K562 (cell line): ENCODE measurements at regions not wholly inside any gene's neighbourhood (a gene's known extent, or its start where the extent isn't known, plus 50 kb on each side); places are given as distances from the start of the nearest gene placed in this dataset.

Source experiments
- ATAC-seq: fragments of 200-7000 bp; cut with Tn5 transposase; 3 replicates; pipeline ENCODE4 v1.9.1; 2020; ENCODE audit warnings: moderate library complexity
- BruUV-seq: library from RNA; stranded (reverse); fragments of 400-500 nt; replicated peaks from 2 replicates; lab custom pipeline; 2021; lab: Mats Ljungman, UMichigan
- CTCF ChIA-PET: fragments of 300-600 bp; formaldehyde crosslinking; extraction: SDS; loops from one replicate; lab custom pipeline; 2021; ENCODE audit warnings: low intra/inter-chr PET ratio; lab: Yijun Ruan, JAX
- POLR2A ChIA-PET: fragments of 300-600, 350-650 bp; sonication (Branson Sonifier 250); formaldehyde crosslinking; extraction: SDS; loops from one replicate; lab custom pipeline; 2021; ENCODE audit warnings: antibody characterized with exemption, inconsistent platforms; lab: Yijun Ruan, JAX
- DNase-seq, 4 experiments: peaks; one replicate each; pipeline versions ENCODE4 v3.0.0 to v3.0.0-alpha.2; 2011 to 2018; ENCODE audit warnings: low spot score in 3 of 4, mixed read lengths in 3 of 4; ENCODE audit errors: extremely low read depth in 1 of 4
- FAIRE-seq: peaks from 2 replicates; lab custom pipeline; 2011; peaks lifted over from hg19 to GRCh38; lab: Jason Lieb, UNC
- H2AFZ ChIP-seq: 2 replicates; pipeline ENCODE4 v1.6.0; 2011; ENCODE audit warnings: low read depth, low read length, control low read depth, inconsistent platforms
- H3K27ac ChIP-seq: fragments of 200-600 bp; 3 replicates; pipeline ENCODE4 v1.8.0; 2011; ENCODE audit warnings: low read depth, mild to moderate bottlenecking, control low read depth, inconsistent platforms, low read length, moderate library complexity, mixed read lengths; ENCODE audit errors: extremely low read depth
- H3K27me3 ChIP-seq, 2 experiments: fragments of 300-600 bp in 1 of 2; 2 replicates in 1 of 2; 3 replicates in 1 of 2; pipeline versions ENCODE4 v1.6.0 to v1.8.0; 2011; ENCODE audit warnings: inconsistent platforms in 2 of 2, low read length in 2 of 2, mild to moderate bottlenecking in 1 of 2, mixed read lengths in 1 of 2, moderate library complexity in 1 of 2; ENCODE audit not compliant: control insufficient read depth in 2 of 2, insufficient read depth in 2 of 2
- H3K36me3 ChIP-seq: fragments of 300-600 bp; 3 replicates; pipeline ENCODE4 v1.8.0; 2011; ENCODE audit warnings: mild to moderate bottlenecking, low read length, inconsistent platforms; ENCODE audit not compliant: control insufficient read depth, insufficient read depth
- H3K4me1 ChIP-seq, 2 experiments: fragments of 200-600 bp in 1 of 2; replicated peaks in 1 of 2; 2 replicates in 1 of 2; 3 replicates in 1 of 2; pipeline versions ENCODE4 v1.5.1 to v1.8.0; 2011; ENCODE audit warnings: inconsistent platforms in 2 of 2, low read length in 2 of 2, mild to moderate bottlenecking in 1 of 2, mixed read lengths in 1 of 2, moderate library complexity in 1 of 2; ENCODE audit not compliant: control insufficient read depth in 2 of 2, insufficient read depth in 2 of 2
- H3K4me2 ChIP-seq: 2 replicates; pipeline ENCODE4 v1.6.1; 2011; ENCODE audit warnings: low read length, control low read depth, inconsistent platforms, mixed read lengths; ENCODE audit not compliant: insufficient read depth
- H3K4me3 ChIP-seq: fragments of 200-600 bp; sonication (generic), shearing (Covaris generic); 2 replicates; pipeline ENCODE4 v1.5.1; 2016; ENCODE audit warnings: control low read depth, inconsistent platforms
- H3K79me2 ChIP-seq: fragments of 200-600 bp; 3 replicates; pipeline ENCODE4 v1.8.0; 2011; ENCODE audit warnings: low read length, inconsistent platforms; ENCODE audit not compliant: control insufficient read depth, insufficient read depth
- H3K9ac ChIP-seq, 2 experiments: 2 replicates each; pipeline versions ENCODE4 v1.6.0 to v1.6.1; 2011; ENCODE audit warnings: low read depth in 2 of 2, low read length in 2 of 2, control low read depth in 1 of 2, inconsistent platforms in 1 of 2, mild to moderate bottlenecking in 1 of 2, mixed read lengths in 1 of 2; ENCODE audit not compliant: insufficient read depth in 1 of 2
- H3K9me1 ChIP-seq: one replicate; pipeline ENCODE4 v1.6.0; 2011; ENCODE audit warnings: inconsistent platforms, mild to moderate bottlenecking, low read length, moderate library complexity; ENCODE audit not compliant: control insufficient read depth, insufficient read depth
- H3K9me3 ChIP-seq: replicated peaks from 2 replicates; pipeline ENCODE4 v1.5.1; 2011; ENCODE audit warnings: low read depth, low read length, inconsistent platforms; ENCODE audit not compliant: control insufficient read depth, insufficient read depth
- H4K20me1 ChIP-seq: replicated peaks from 2 replicates; pipeline ENCODE4 v1.6.1; 2011; ENCODE audit warnings: low read length, inconsistent platforms, mixed read lengths; ENCODE audit not compliant: control insufficient read depth, insufficient read depth
- C11orf30 ChIP-seq: fragments of 450-650 bp; IDR thresholded peaks from 2 replicates; pipeline ENCODE4 v1.6.1; 2016; ENCODE audit warnings: low read depth, mild to moderate bottlenecking
- CCNT2 ChIP-seq: IDR thresholded peaks from 2 replicates; pipeline ENCODE4 v1.6.1; 2011; ENCODE audit warnings: borderline replicate concordance, low read depth, mild to moderate bottlenecking, moderate library complexity, mixed read lengths, low read length; ENCODE audit not compliant: insufficient read length; ENCODE audit errors: extremely low read depth
- ETV6 ChIP-seq, 3 experiments: fragments of 150-350 bp in 1 of 3; sonication (generic) in 1 of 3; formaldehyde crosslinking in 1 of 3; IDR thresholded peaks; 2 replicates each; pipeline versions ENCODE4 v1.6.1 to v1.8.0; 2014 to 2022; ENCODE audit warnings: borderline replicate concordance in 2 of 3, low read depth in 2 of 3, antibody characterized with exemption in 1 of 3, low read length in 1 of 3, mild to moderate bottlenecking in 1 of 3, missing genetic modification reagents in 1 of 3
- KLF13 ChIP-seq: fragments of 450-650 bp; IDR thresholded peaks from 2 replicates; pipeline ENCODE4 v1.6.1; 2016; ENCODE audit warnings: missing genetic modification characterization, low read depth, mild to moderate bottlenecking, missing compliant biosample characterization, moderate library complexity, borderline replicate concordance
- RBM25 ChIP-seq: fragments of 200-400 bp; formaldehyde crosslinking; IDR thresholded peaks from 2 replicates; pipeline ENCODE4 v1.6.1; 2018; ENCODE audit warnings: low read length, low read depth, moderate library complexity; ENCODE audit not compliant: severe bottlenecking
- ZNF121 ChIP-seq: sonication (generic); formaldehyde crosslinking; conservative IDR thresholded peaks from 2 replicates; pipeline ENCODE4 v1.8.0; 2022; ENCODE audit warnings: missing genetic modification reagents
- ZNF134 ChIP-seq: fragments of 250-450 bp; sonication (Bioruptor Pico); conservative IDR thresholded peaks from 2 replicates; pipeline ENCODE4 v1.4.0; 2020
- ZNF311 ChIP-seq: fragments of 250-450 bp; sonication (Bioruptor Pico); IDR thresholded peaks from 2 replicates; pipeline ENCODE4 v1.4.0; 2020; ENCODE audit warnings: mild to moderate bottlenecking, moderate library complexity
- ZNF696 ChIP-seq: fragments of 250-450 bp; sonication (Bioruptor Pico); conservative IDR thresholded peaks from 2 replicates; pipeline ENCODE4 v1.4.0; 2020; ENCODE audit warnings: mild to moderate bottlenecking, moderate library complexity
- in situ Hi-C: fragments of 300-500 bp; cut with MboI; formaldehyde crosslinking; loops from 4 replicates; pipeline ENCODE4 v1.15.0; 2018; ENCODE audit warnings: inconsistent platforms, mixed read lengths
- intact Hi-C: fragments of 100-400 bp; cut with micrococcal nuclease; formaldehyde crosslinking; loops from 2 replicates; pipeline ENCODE4 v1.14.2; 2022
- TF ChIP-seq, protein P1 (sequence below), 2 experiments: fragments of 250-450 bp in 1 of 2; fragments of 450-650 bp in 1 of 2; sonication (Bioruptor Pico) in 1 of 2; IDR thresholded peaks; 2 replicates each; pipeline versions ENCODE4 v1.6.1 to v1.8.0; 2016 to 2021; ENCODE audit warnings: mild to moderate bottlenecking in 2 of 2, moderate library complexity in 2 of 2, missing compliant biosample characterization in 1 of 2, missing genetic modification characterization in 1 of 2
- TF ChIP-seq, protein P2 (sequence below): IDR thresholded peaks from 2 replicates; pipeline ENCODE4 v1.6.1; 2014; ENCODE audit warnings: antibody characterized with exemption
- TF ChIP-seq, protein P3 (sequence below): fragments of 450-650 bp; IDR thresholded peaks from 2 replicates; pipeline ENCODE4 v1.6.1; 2016; ENCODE audit warnings: mild to moderate bottlenecking
- TF ChIP-seq, protein P4 (sequence below): sonication (generic); formaldehyde crosslinking; IDR thresholded peaks from 2 replicates; pipeline ENCODE4 v1.8.0; 2022; ENCODE audit warnings: mild to moderate bottlenecking, missing genetic modification reagents

DNA sequence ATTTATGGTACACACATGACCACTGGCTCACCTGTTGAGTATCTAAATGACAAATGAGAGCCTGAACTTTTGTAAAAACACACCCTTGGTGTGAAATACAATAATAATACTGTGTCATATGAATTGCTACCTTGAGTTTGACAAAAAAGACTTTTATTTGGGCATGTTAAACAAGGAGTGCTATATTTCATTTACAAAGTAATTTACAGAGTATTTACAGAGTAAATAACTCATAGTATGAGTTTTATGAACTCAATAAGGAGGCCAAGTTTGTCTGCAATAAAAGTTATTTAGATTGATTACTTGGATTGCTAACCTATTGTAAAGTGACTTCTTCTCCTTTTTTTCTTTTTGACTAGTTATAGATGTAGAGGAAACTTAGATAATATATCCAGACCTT is 146.0 kb upstream of the NUDT12 start:
- no peak for TF ChIP-seq C11orf30
- no peak for TF ChIP-seq CCNT2
- no peak for TF ChIP-seq ZNF121 (CRISPR knock-in tag)
- no peak for TF ChIP-seq KLF13 (tag)
- TF ChIP-seq, protein P1, sequence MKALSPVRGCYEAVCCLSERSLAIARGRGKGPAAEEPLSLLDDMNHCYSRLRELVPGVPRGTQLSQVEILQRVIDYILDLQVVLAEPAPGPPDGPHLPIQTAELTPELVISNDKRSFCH (CRISPR knock-in tag; IDR thresholded peaks at IDR 0.05): no peak
- TF ChIP-seq, protein P1 (tag; IDR thresholded peaks at IDR 0.05): no peak
- TF ChIP-seq ZNF311 (CRISPR knock-in tag): no peak
- TF ChIP-seq ZNF134 (CRISPR knock-in tag): no peak
- TF ChIP-seq ETV6 (IDR thresholded peaks at IDR 0.05; ENCODE audit: borderline replicate concordance in 1 of 2, low read depth in 2 of 2, low read length in 1 of 2): no peak
- no peak for TF ChIP-seq ETV6 (CRISPR knock-in tag; IDR thresholded peaks at IDR 0.05; ENCODE audit: borderline replicate concordance)
- TF ChIP-seq, protein P2, sequence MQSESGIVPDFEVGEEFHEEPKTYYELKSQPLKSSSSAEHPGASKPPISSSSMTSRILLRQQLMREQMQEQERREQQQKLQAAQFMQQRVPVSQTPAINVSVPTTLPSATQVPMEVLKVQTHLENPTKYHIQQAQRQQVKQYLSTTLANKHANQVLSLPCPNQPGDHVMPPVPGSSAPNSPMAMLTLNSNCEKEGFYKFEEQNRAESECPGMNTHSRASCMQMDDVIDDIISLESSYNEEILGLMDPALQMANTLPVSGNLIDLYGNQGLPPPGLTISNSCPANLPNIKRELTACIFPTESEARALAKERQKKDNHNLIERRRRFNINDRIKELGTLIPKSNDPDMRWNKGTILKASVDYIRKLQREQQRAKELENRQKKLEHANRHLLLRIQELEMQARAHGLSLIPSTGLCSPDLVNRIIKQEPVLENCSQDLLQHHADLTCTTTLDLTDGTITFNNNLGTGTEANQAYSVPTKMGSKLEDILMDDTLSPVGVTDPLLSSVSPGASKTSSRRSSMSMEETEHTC: no peak
- TF ChIP-seq ZNF696: no peak
- TF ChIP-seq RBM25: no peak
- TF ChIP-seq, protein P3, sequence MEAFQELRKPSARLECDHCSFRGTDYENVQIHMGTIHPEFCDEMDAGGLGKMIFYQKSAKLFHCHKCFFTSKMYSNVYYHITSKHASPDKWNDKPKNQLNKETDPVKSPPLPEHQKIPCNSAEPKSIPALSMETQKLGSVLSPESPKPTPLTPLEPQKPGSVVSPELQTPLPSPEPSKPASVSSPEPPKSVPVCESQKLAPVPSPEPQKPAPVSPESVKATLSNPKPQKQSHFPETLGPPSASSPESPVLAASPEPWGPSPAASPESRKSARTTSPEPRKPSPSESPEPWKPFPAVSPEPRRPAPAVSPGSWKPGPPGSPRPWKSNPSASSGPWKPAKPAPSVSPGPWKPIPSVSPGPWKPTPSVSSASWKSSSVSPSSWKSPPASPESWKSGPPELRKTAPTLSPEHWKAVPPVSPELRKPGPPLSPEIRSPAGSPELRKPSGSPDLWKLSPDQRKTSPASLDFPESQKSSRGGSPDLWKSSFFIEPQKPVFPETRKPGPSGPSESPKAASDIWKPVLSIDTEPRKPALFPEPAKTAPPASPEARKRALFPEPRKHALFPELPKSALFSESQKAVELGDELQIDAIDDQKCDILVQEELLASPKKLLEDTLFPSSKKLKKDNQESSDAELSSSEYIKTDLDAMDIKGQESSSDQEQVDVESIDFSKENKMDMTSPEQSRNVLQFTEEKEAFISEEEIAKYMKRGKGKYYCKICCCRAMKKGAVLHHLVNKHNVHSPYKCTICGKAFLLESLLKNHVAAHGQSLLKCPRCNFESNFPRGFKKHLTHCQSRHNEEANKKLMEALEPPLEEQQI: no peak
- TF ChIP-seq, protein P4, sequence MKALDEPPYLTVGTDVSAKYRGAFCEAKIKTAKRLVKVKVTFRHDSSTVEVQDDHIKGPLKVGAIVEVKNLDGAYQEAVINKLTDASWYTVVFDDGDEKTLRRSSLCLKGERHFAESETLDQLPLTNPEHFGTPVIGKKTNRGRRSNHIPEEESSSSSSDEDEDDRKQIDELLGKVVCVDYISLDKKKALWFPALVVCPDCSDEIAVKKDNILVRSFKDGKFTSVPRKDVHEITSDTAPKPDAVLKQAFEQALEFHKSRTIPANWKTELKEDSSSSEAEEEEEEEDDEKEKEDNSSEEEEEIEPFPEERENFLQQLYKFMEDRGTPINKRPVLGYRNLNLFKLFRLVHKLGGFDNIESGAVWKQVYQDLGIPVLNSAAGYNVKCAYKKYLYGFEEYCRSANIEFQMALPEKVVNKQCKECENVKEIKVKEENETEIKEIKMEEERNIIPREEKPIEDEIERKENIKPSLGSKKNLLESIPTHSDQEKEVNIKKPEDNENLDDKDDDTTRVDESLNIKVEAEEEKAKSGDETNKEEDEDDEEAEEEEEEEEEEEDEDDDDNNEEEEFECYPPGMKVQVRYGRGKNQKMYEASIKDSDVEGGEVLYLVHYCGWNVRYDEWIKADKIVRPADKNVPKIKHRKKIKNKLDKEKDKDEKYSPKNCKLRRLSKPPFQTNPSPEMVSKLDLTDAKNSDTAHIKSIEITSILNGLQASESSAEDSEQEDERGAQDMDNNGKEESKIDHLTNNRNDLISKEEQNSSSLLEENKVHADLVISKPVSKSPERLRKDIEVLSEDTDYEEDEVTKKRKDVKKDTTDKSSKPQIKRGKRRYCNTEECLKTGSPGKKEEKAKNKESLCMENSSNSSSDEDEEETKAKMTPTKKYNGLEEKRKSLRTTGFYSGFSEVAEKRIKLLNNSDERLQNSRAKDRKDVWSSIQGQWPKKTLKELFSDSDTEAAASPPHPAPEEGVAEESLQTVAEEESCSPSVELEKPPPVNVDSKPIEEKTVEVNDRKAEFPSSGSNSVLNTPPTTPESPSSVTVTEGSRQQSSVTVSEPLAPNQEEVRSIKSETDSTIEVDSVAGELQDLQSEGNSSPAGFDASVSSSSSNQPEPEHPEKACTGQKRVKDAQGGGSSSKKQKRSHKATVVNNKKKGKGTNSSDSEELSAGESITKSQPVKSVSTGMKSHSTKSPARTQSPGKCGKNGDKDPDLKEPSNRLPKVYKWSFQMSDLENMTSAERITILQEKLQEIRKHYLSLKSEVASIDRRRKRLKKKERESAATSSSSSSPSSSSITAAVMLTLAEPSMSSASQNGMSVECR: no peak
- ATAC-seq: no peak
- H2AFZ ChIP-seq: no peak overlapping the region
- H3K4me1 ChIP-seq: no peaks in the 10 kb centered on the region
- POLR2A ChIA-PET: no interaction called here
- no peaks in the 10 kb centered on the region for H3K9me3 ChIP-seq
- CTCF ChIA-PET: no interaction called here
- no peak overlapping the region for H3K27ac ChIP-seq
- H3K79me2 ChIP-seq: no peaks in the 10 kb centered on the region
- H3K36me3 ChIP-seq: no peaks in the 10 kb centered on the region
- BruUV-seq: no TSS peak
- no peak for DNase-seq
- H3K4me3 ChIP-seq: no peak overlapping the region
- H4K20me1 ChIP-seq: no peaks in the 10 kb centered on the region
- in situ Hi-C loops (no loop called here), intact Hi-C loops (loop anchor here (5.0 kb wide), 1 partner anchor 121 kb away; no protein-coding TSS in a partner anchor)
- no peak for FAIRE-seq
- H3K27me3 ChIP-seq: no peaks in the 10 kb centered on the region; a peak in 1 of 5 replicates
- no peaks in the 10 kb centered on the region for H3K9me1 ChIP-seq
- no peak overlapping the region for H3K9ac ChIP-seq
- H3K4me2 ChIP-seq: no peak overlapping the region
